HUES48 (cell line): ENCODE measurements at regions not wholly inside any gene's neighbourhood (a gene's known extent, or its start where the extent isn't known, plus 50 kb on each side); places are given as distances from the start of the nearest gene placed in this dataset.

ENCODE experiments used
- H3K27ac ChIP-seq: one replicate; pipeline ENCODE4 v1.7.0; 2013; ENCODE audit warnings: low read depth, low read length, inconsistent platforms
- H3K27me3 ChIP-seq: 2 replicates; pipeline ENCODE4 v1.6.1; 2013; ENCODE audit warnings: mild to moderate bottlenecking, low read length; ENCODE audit not compliant: control insufficient read depth, insufficient read depth
- H3K36me3 ChIP-seq: 2 replicates; pipeline ENCODE4 v1.6.1; 2013; ENCODE audit warnings: low read length; ENCODE audit not compliant: control insufficient read depth, insufficient read depth
- H3K4me1 ChIP-seq: 2 replicates; pipeline ENCODE4 v1.6.1; 2013; ENCODE audit warnings: mild to moderate bottlenecking, low read length; ENCODE audit not compliant: control insufficient read depth, insufficient read depth
- H3K4me3 ChIP-seq: 2 replicates; pipeline ENCODE4 v1.5.1; 2013; ENCODE audit warnings: mild to moderate bottlenecking, low read depth, low read length
- H3K9ac ChIP-seq: 2 replicates; pipeline ENCODE4 v1.6.1; 2013; ENCODE audit warnings: mild to moderate bottlenecking, low read depth, low read length, moderate library complexity
- H3K9me3 ChIP-seq: 2 replicates; pipeline ENCODE4 v1.6.1; 2013; ENCODE audit warnings: low read length; ENCODE audit not compliant: control insufficient read depth, insufficient read depth

GRCh38 chr7:79716329-79716728, 262.9 kb upstream of the MAGI2 start:
- H3K4me3 ChIP-seq = no peak overlapping the region
- H3K27ac ChIP-seq = no peak overlapping the region
- H3K9me3 ChIP-seq = no peaks in the 10 kb centered on the region
- no peaks in the 10 kb centered on the region for H3K27me3 ChIP-seq
- no peaks in the 10 kb centered on the region for H3K4me1 ChIP-seq
- H3K36me3 ChIP-seq = no peaks in the 10 kb centered on the region
- H3K9ac ChIP-seq = no peak overlapping the region

- H3K36me3 ChIP-seq = no peaks in the 10 kb centered on the region
- no peak overlapping the region for H3K9ac ChIP-seq
- H3K27ac ChIP-seq = no peak overlapping the region
- no peaks in the 10 kb centered on the region for H3K27me3 ChIP-seq
- no peaks in the 10 kb centered on the region for H3K4me1 ChIP-seq
- no peak overlapping the region for H3K4me3 ChIP-seq
- no peaks in the 10 kb centered on the region for H3K9me3 ChIP-seq
Observed at GRCh38 chr7:79714081-79714480, 260.6 kb upstream of the MAGI2 start.

GRCh38 chr7:79713276-79713675, 259.8 kb upstream of the MAGI2 start:
- no peaks in the 10 kb centered on the region for H3K36me3 ChIP-seq
- no peaks in the 10 kb centered on the region for H3K27me3 ChIP-seq
- H3K27ac ChIP-seq = no peak overlapping the region
- no peaks in the 10 kb centered on the region for H3K4me1 ChIP-seq
- no peaks in the 10 kb centered on the region for H3K9me3 ChIP-seq
- no peak overlapping the region for H3K9ac ChIP-seq
- no peak overlapping the region for H3K4me3 ChIP-seq

- Histone ChIP-seq H3K9ac (no peak overlapping the region), H3K4me1 (no peaks in the 10 kb centered on the region), H3K27ac (no peak overlapping the region), H3K4me3 (no peak overlapping the region), H3K36me3 (no peaks in the 10 kb centered on the region), H3K27me3 (no peaks in the 10 kb centered on the region), H3K9me3 (no peaks in the 10 kb centered on the region)
Observed at GRCh38 chr7:79711660-79712059, 258.2 kb upstream of the MAGI2 start.

GRCh38 chr7:79709574-79710409, 256.3 kb upstream of the MAGI2 start:
- no peak overlapping the region for H3K4me3 ChIP-seq
- H3K27ac ChIP-seq = no peak overlapping the region
- no peaks in the 10 kb centered on the region for H3K36me3 ChIP-seq
- no peaks in the 10 kb centered on the region for H3K4me1 ChIP-seq
- H3K27me3 ChIP-seq = no peaks in the 10 kb centered on the region
- no peak overlapping the region for H3K9ac ChIP-seq
- no peaks in the 10 kb centered on the region for H3K9me3 ChIP-seq

- no peaks in the 10 kb centered on the region for H3K4me1 ChIP-seq
- H3K9me3 ChIP-seq = no peaks in the 10 kb centered on the region
- H3K4me3 ChIP-seq = no peak overlapping the region
- H3K27ac ChIP-seq = no peak overlapping the region
- H3K36me3 ChIP-seq = no peaks in the 10 kb centered on the region
- H3K27me3 ChIP-seq = no peaks in the 10 kb centered on the region
- no peak overlapping the region for H3K9ac ChIP-seq
Observed at GRCh38 chr7:79702116-79702515, 248.6 kb upstream of the MAGI2 start.

GRCh38 chr7:79692015-79692414, 238.5 kb upstream of the MAGI2 start:
- Histone ChIP-seq H3K9me3 (no peaks in the 10 kb centered on the region), H3K27ac (no peak overlapping the region), H3K4me3 (no peak overlapping the region), H3K27me3 (no peaks in the 10 kb centered on the region), H3K36me3 (no peaks in the 10 kb centered on the region), H3K4me1 (no peaks in the 10 kb centered on the region), H3K9ac (no peak overlapping the region)

- Histone ChIP-seq H3K4me3 (no peak overlapping the region), H3K27ac (no peak overlapping the region), H3K36me3 (no peaks in the 10 kb centered on the region)
Observed at GRCh38 chr7:79691074-79691473, 237.6 kb upstream of the MAGI2 start.

GRCh38 chr7:79684384-79684783, 230.9 kb upstream of the MAGI2 start:
- H3K4me1 ChIP-seq = no peaks in the 10 kb centered on the region
- no peaks in the 10 kb centered on the region for H3K36me3 ChIP-seq
- H3K27ac ChIP-seq = no peak overlapping the region
- no peaks in the 10 kb centered on the region for H3K9me3 ChIP-seq
- no peak overlapping the region for H3K4me3 ChIP-seq
- no peaks in the 10 kb centered on the region for H3K27me3 ChIP-seq
- H3K9ac ChIP-seq = no peak overlapping the region

More at GRCh38 chr7:79691074-79691473, 237.6 kb upstream of the MAGI2 start:
- Histone ChIP-seq H3K4me1 (no peaks in the 10 kb centered on the region), H3K9me3 (no peaks in the 10 kb centered on the region), H3K9ac (no peak overlapping the region), H3K27me3 (no peaks in the 10 kb centered on the region)

- Histone ChIP-seq H3K4me3 (no peak overlapping the region), H3K9me3 (no peaks in the 10 kb centered on the region), H3K36me3 (no peaks in the 10 kb centered on the region), H3K27me3 (no peaks in the 10 kb centered on the region), H3K27ac (no peak overlapping the region), H3K4me1 (no peaks in the 10 kb centered on the region), H3K9ac (no peak overlapping the region)
Observed at GRCh38 chr7:79683916-79684315, 230.4 kb upstream of the MAGI2 start.

- Histone ChIP-seq H3K36me3 (no peaks in the 10 kb centered on the region), H3K4me3 (no peak overlapping the region)
Observed at GRCh38 chr7:79683185-79683890, 229.9 kb upstream of the MAGI2 start.

More at GRCh38 chr7:79683185-79683890, 229.9 kb upstream of the MAGI2 start:
- Histone ChIP-seq H3K4me1 (no peaks in the 10 kb centered on the region), H3K9ac (no peak overlapping the region), H3K9me3 (no peaks in the 10 kb centered on the region), H3K27ac (no peak overlapping the region), H3K27me3 (no peaks in the 10 kb centered on the region)
